Caco-2 (cell line): ENCODE measurements at regions not wholly inside any gene's neighbourhood (a gene's known extent, or its start where the extent isn't known, plus 50 kb on each side); places are given as distances from the start of the nearest gene placed in this dataset.

Experiments used
- BruUV-seq: library from RNA; stranded (reverse); fragments of 400-500 nt; replicated peaks from 2 replicates; lab custom pipeline; 2021; lab: Mats Ljungman, UMichigan
- CTCF ChIA-PET: fragments of 300-600 bp; sonication (Branson Sonifier 250); formaldehyde crosslinking; loops from one replicate; lab custom pipeline; 2022; ENCODE audit warnings: antibody characterized with exemption; lab: Charles Lee
- POLR2A ChIA-PET: fragments of 300-600 bp; sonication (Branson Sonifier 250); formaldehyde crosslinking; loops from one replicate; lab custom pipeline; 2022; ENCODE audit warnings: antibody characterized with exemption; lab: Charles Lee
- DNase-seq, 2 experiments: peaks; one replicate each; pipeline versions ENCODE4 v3.0.0 to v3.0.0-alpha.2; 2020 to 2022
- H3K27me3 ChIP-seq: replicated peaks from 2 replicates; pipeline ENCODE4 v1.6.0; 2011; ENCODE audit warnings: low read length; ENCODE audit not compliant: control insufficient read depth, insufficient read depth
- H3K36me3 ChIP-seq: 2 replicates; pipeline ENCODE4 v1.5.1; 2011; ENCODE audit warnings: low read length; ENCODE audit not compliant: control insufficient read depth, insufficient read depth
- H3K4me1 ChIP-seq: fragments of 250-450 bp; sonication (Bioruptor Pico); 2 replicates; pipeline ENCODE4 v1.5.1; 2020; ENCODE audit warnings: mild to moderate bottlenecking
- H3K4me3 ChIP-seq: 2 replicates; pipeline ENCODE4 v1.5.1; 2011; ENCODE audit warnings: low read depth, mild to moderate bottlenecking, control low read depth, low read length
- H3K9me3 ChIP-seq: fragments of 250-450 bp; sonication (Bioruptor Pico); 2 replicates; pipeline ENCODE4 v1.5.1; 2020; ENCODE audit warnings: mild to moderate bottlenecking, moderate library complexity
- H3K27ac Mint-ChIP-seq: one replicate; pipeline ENCODE4 v1.8.0; 2022; ENCODE audit warnings: mixed read lengths; ENCODE audit not compliant: unreplicated experiment
- H3K27me3 Mint-ChIP-seq: one replicate; pipeline ENCODE4 v1.8.0; 2022; ENCODE audit warnings: mixed read lengths; ENCODE audit not compliant: insufficient read depth, unreplicated experiment
- H3K36me3 Mint-ChIP-seq: one replicate; pipeline ENCODE4 v1.8.0; 2022; ENCODE audit warnings: mild to moderate bottlenecking, mixed read lengths; ENCODE audit not compliant: insufficient read depth, unreplicated experiment
- H3K4me1 Mint-ChIP-seq: one replicate; pipeline ENCODE4 v1.8.0; 2022; ENCODE audit warnings: low read depth, mixed read lengths; ENCODE audit not compliant: unreplicated experiment
- H3K4me3 Mint-ChIP-seq: one replicate; pipeline ENCODE4 v1.8.0; 2022; ENCODE audit warnings: mild to moderate bottlenecking, moderate library complexity, mixed read lengths; ENCODE audit not compliant: unreplicated experiment
- H3K9me3 Mint-ChIP-seq: one replicate; pipeline ENCODE4 v1.8.0; 2022; ENCODE audit warnings: mixed read lengths; ENCODE audit not compliant: unreplicated experiment
- intact Hi-C: fragments of 100-400 bp; cut with micrococcal nuclease; formaldehyde crosslinking; loops from one replicate; pipeline ENCODE4 v1.10.0; 2022; ENCODE audit not compliant: unreplicated experiment
- TF ChIP-seq, protein P1 (sequence below), 2 experiments: fragments of 200-600 bp in 1 of 2; IDR thresholded peaks; 1 replicate in 1 of 2; 2 replicates in 1 of 2; pipeline versions ENCODE4 v1.5.1 to v1.8.0; 2011 to 2022; ENCODE audit warnings: antibody characterized with exemption in 1 of 2, control low read depth in 1 of 2, inconsistent platforms in 1 of 2, low read depth in 1 of 2, low read length in 1 of 2, mild to moderate bottlenecking in 1 of 2, moderate library complexity in 1 of 2; ENCODE audit not compliant: insufficient read depth in 1 of 2, severe bottlenecking in 1 of 2, unreplicated experiment in 1 of 2

DNA sequence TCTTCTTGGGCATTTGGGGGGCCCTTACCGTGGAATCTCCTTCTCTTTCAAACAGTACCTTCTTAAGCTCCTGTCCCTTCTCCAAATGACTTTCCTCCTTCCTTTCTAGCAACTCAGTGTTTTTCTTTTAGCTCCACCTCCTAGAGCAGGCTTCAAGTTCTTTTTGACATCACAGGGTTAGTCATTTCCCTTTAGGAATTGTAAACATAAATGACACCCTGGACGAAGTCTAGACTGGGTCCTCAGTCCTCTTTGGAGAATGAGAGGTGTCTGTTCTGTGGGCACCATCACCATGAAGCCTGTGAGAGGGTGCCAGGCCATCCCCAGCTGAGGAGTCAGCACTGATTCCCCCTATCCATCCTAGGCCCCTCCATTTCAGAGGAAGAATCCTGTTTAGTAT, 94.7 kb downstream of the SALL1 start:
- no peaks in the 10 kb centered on the region for H3K27me3 ChIP-seq
- ChIA-PET POLR2A (no interaction called here), CTCF (no interaction called here)
- H3K4me3 ChIP-seq = no peak overlapping the region
- H3K36me3 Mint-ChIP-seq = no peaks in the 10 kb centered on the region
- H3K27me3 Mint-ChIP-seq = peaks cover 24% of the 10 kb centered on the region
- no peaks in the 10 kb centered on the region for H3K9me3 Mint-ChIP-seq
- no TSS peak for BruUV-seq
- H3K36me3 ChIP-seq = no peaks in the 10 kb centered on the region
- no peaks in the 10 kb centered on the region for H3K9me3 ChIP-seq
- no peaks in the 10 kb centered on the region; the same call in 1 of the 2 replicates for H3K4me1 ChIP-seq
- DNase-seq = no peak
- no peak overlapping the region for H3K4me3 Mint-ChIP-seq
- intact Hi-C loops = no loop called here
- H3K4me1 Mint-ChIP-seq = peaks cover 4% of the 10 kb centered on the region
- no peak overlapping the region for H3K27ac Mint-ChIP-seq
- TF ChIP-seq, protein P1, sequence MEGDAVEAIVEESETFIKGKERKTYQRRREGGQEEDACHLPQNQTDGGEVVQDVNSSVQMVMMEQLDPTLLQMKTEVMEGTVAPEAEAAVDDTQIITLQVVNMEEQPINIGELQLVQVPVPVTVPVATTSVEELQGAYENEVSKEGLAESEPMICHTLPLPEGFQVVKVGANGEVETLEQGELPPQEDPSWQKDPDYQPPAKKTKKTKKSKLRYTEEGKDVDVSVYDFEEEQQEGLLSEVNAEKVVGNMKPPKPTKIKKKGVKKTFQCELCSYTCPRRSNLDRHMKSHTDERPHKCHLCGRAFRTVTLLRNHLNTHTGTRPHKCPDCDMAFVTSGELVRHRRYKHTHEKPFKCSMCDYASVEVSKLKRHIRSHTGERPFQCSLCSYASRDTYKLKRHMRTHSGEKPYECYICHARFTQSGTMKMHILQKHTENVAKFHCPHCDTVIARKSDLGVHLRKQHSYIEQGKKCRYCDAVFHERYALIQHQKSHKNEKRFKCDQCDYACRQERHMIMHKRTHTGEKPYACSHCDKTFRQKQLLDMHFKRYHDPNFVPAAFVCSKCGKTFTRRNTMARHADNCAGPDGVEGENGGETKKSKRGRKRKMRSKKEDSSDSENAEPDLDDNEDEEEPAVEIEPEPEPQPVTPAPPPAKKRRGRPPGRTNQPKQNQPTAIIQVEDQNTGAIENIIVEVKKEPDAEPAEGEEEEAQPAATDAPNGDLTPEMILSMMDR (IDR thresholded peaks at IDR 0.05; ENCODE audit: insufficient read depth in 1 of 2, low read depth in 1 of 2, low read length in 1 of 2, severe bottlenecking in 1 of 2, unreplicated experiment in 1 of 2) = no peak

DNA sequence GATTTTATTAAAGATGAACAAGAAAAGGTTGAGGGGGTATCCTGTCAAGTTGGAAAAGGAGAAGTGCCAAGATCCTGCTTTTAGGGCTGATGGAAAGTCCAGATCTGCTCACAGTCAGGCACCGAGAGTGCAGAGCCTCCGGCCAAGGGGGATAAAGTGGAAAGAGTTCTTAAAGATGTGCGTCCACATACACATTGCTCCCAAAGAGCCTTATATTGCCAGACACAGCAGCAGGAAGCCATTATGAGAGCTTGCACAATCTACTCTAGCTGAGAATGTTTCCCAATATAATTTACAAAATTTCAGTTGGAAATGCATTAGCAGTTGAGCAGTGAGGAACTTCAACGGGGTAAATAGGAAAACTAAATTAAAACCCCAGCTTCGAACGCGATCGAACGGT, 95.6 kb downstream of the SALL1 start:
- no peaks in the 10 kb centered on the region for H3K9me3 ChIP-seq
- BruUV-seq = no TSS peak
- Mint-ChIP-seq H3K36me3 (no peaks in the 10 kb centered on the region), H3K27me3 (peaks cover 23% of the 10 kb centered on the region), H3K9me3 (no peaks in the 10 kb centered on the region), H3K27ac (no peak overlapping the region), H3K4me3 (no peak overlapping the region), H3K4me1 (peaks cover 4% of the 10 kb centered on the region)
- H3K4me3 ChIP-seq = no peak overlapping the region
- no peaks in the 10 kb centered on the region for H3K27me3 ChIP-seq
- CTCF ChIA-PET = no interaction called here
- intact Hi-C loops = no loop called here
- no peaks in the 10 kb centered on the region; the same call in 1 of the 2 replicates for H3K4me1 ChIP-seq
- POLR2A ChIA-PET = no interaction called here
- no peak for DNase-seq
- H3K36me3 ChIP-seq = no peaks in the 10 kb centered on the region
- TF ChIP-seq, protein P1 (IDR thresholded peaks at IDR 0.05; ENCODE audit: insufficient read depth in 1 of 2, low read depth in 1 of 2, low read length in 1 of 2, severe bottlenecking in 1 of 2, unreplicated experiment in 1 of 2) = no peak

DNA sequence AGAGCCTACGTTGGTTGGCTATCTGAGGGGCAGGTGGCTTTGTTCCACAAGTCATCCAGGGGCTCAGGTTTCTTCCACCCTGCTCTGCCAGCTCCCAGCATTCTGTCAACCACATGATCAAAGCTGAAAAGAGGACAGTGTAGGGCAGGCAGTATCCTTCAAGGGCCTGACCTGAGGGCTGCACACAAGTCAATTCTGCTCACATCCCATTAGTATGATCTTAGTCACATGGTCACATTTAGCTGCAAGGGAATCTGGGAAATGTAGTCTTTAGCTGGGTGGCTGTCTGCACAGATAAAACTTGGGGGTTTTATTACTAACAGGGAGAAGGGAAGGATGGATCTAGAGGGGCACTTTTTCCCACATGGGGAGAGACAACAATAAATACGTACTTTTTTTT, 97.3 kb downstream of the SALL1 start:
- Histone ChIP-seq H3K4me1 (no peaks in the 10 kb centered on the region; the same call in 1 of the 2 replicates), H3K4me3 (no peak overlapping the region), H3K36me3 (no peaks in the 10 kb centered on the region), H3K9me3 (no peaks in the 10 kb centered on the region), H3K27me3 (no peaks in the 10 kb centered on the region)
- POLR2A ChIA-PET = no interaction called here
- Mint-ChIP-seq H3K4me1 (peaks cover 4% of the 10 kb centered on the region), H3K9me3 (no peaks in the 10 kb centered on the region), H3K27me3 (peaks cover 19% of the 10 kb centered on the region), H3K27ac (no peak overlapping the region), H3K36me3 (no peaks in the 10 kb centered on the region), H3K4me3 (no peak overlapping the region)
- CTCF ChIA-PET = no interaction called here
- TF ChIP-seq, protein P1 (IDR thresholded peaks at IDR 0.05; ENCODE audit: insufficient read depth in 1 of 2, low read depth in 1 of 2, low read length in 1 of 2, severe bottlenecking in 1 of 2, unreplicated experiment in 1 of 2) = no peak
- no TSS peak for BruUV-seq
- intact Hi-C loops = no loop called here
- no peak for DNase-seq
